GM18505 (cell line): ENCODE measurements at regions not wholly inside any gene's neighbourhood (a gene's known extent, or its start where the extent isn't known, plus 50 kb on each side); places are given as distances from the start of the nearest gene placed in this dataset.
"Not testable (repeated sequence)": the region's sequence is repeated elsewhere in the genome, so short reads cannot be mapped to it uniquely, and the experiment has no call there.

Source experiments
- ATAC-seq: cut with Tn5 transposase; IDR thresholded peaks from one replicate; pipeline ENCODE4 v1.9.1; 2021; ENCODE audit not compliant: unreplicated experiment
- POLR2A ChIP-seq: IDR thresholded peaks from 4 replicates; pipeline ENCODE4 v1.6.1; 2011; ENCODE audit warnings: borderline replicate concordance; ENCODE audit not compliant: insufficient read depth, insufficient read length; ENCODE audit errors: extremely low read depth

DNA sequence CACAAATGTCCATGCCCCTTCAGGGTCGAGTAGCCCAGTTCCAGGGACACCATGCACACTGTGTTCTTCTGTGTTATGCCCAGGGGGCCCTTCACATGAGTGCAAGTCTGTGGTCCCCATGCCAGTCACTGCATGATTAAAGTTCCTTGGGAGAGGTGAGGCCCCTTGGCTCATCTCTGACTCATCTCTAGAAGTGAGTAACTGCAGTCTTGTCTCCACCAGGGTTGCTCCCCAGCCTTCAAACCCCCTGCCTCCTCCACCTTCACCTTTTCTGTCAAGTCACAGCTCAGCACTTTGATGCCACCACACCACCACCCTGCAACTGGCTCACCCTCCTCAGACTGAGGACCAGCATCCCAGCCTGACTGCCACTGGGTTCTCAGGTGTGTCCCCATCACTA lies 161.7 kb downstream of the UNC5CL start:
- no peak for ATAC-seq
- TF ChIP-seq POLR2A: no peak

DNA sequence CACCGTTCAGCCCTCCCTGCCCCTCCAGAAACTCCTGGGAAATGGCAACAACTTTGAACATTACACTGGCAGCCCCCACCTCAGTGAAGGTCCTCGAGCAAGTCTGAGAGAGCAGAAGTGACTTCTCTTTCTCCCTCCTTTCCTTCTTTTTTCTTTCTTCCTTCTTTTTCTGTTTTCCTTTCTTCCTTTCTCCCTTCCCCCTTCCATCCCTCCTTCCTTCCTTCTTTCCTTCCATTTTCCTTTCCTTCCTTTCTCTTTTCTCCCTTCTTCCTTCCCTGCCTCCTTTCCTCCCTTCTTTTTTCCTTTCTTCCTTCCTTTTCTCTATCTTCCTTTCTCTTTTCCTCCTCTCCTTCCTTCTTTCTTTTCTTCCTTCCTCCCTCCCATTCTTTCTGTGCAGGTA lies 162.7 kb downstream of the UNC5CL start:
- ATAC-seq: no peak
- TF ChIP-seq POLR2A: no peak

GRCh38 chr6:40874495-40874894 lies 164.5 kb downstream of the UNC5CL start:
- no peak for TF ChIP-seq POLR2A
- ATAC-seq: no peak

DNA sequence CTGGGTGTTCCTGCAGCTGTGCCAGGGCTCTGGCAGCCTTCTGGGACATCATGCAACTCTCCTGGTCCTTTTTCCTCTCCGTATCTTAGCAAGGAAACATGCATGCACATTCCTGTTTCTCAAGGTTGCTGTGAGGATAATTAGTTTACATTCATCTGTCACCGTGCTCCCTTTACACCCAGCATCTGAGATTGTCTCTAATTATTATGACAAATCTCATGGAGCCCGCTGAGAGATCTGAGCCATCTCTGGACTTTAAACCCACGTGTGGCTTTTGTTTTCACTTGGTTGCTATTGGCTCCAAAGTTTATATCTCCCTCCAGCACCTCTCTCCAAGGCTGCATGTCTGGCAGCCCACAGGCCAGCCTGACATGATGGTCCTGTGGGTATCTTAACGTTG lies 167.6 kb downstream of the UNC5CL start:
- no peak for ATAC-seq
- TF ChIP-seq POLR2A: no peak

DNA sequence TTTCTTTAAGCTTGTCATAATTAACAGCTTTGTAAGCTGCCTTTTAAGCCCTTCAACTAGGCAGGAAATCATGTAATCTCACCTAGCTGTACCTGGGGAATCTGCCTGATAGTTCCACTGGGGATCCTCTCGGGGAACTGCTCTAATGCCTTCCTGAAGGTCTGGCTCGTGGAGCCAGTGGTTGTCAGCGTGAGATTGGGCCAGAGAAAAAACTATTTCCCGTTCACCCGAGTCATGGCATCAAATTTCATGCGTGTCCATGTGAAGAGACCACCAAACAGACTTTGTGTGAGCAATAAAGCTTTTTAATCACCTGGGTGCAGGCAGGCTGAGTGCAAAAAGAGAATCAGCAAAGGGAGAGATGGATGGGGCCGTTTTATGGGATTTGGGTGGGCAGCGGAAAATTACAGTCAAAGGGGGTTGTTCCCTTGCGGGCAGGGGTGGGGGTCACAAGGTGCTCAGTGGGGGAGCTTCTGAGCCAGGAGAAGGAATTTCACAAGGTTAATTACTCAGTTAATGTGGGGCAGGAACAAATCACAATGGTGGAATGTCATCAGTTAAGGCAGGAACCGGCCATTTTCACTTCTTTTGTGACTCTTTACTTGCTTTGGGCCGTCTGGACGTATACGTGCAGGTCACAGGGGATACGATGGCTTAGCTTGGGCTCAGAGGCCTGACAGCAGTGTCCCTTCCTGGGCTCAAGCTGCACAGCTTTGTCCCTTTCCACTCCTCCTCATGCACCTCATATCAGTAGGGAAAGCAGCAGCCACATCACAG lies 170.7 kb downstream of the UNC5CL start:
- not testable (repeated sequence) for ATAC-seq

DNA sequence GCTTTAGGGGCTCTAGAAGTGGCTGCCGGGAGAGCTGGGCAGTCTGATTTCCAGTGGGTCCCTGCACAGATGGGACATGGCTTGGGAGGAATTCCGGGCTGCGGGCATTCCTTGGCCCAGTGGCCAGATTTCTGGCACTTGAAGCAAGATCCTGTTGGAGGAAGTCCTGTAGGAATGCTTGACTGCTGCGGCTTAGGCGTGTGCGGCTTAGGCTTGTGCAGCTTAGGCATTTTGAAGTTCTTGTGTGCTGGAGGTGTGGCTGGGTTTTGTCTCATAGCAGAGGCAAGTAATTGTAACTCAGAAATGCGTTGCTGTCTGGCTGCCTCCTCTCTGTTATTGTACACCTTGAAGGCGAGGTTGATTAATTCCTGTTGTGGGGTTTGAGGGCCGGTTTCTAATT lies 171.5 kb downstream of the UNC5CL start:
- not testable (repeated sequence) for ATAC-seq

DNA sequence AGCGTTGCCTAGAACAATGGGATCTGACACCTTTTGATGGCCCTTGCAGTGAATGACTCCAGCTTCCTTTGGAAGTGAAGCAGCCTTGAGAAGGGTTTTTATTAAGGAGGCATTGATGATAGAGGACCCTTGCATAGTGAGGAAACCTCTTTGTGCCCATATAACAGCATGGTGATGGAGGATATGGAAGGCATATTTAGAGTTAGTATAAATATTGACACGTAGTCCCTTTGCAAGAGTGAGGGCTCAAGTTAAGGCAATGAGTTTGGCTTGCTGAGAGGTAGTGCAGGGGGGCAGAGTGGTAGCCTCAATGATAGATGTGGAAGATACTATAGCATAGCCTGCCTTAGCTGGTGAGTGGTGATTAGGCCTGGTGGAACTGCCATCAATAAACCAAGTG lies 173.8 kb downstream of the UNC5CL start:
- ATAC-seq: not testable (repeated sequence)

GRCh38 chr6:40860443-40860842 lies 178.6 kb downstream of the UNC5CL start:
- no peak for ATAC-seq
- TF ChIP-seq POLR2A: no peak

GRCh38 chr6:40856271-40856670 lies 182.8 kb downstream of the UNC5CL start:
- ATAC-seq: no peak
- TF ChIP-seq POLR2A: no peak

GRCh38 chr6:40855168-40855880 lies 183.7 kb downstream of the UNC5CL start:
- no peak for ATAC-seq
- TF ChIP-seq POLR2A: no peak

DNA sequence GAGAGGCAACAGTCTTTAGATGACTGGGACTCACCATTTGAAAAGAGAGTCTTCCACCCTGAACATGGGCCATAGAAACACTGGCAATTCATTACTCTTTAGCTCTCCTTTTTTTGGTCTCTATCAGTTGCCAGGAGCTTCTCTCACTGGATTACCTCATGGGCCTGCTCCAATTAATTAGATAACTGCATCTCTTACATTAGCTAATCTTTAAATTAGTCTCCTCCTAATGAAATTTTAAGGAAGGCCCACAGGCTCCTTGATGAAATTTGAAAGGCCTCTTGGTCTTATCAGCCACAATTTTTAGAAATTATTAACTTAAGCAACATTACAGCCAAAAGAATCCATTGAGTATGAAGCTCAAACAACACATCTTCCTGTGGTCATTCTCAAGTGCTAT lies 184.4 kb downstream of the UNC5CL start:
- no peak for TF ChIP-seq POLR2A
- no peak for ATAC-seq

GRCh38 chr6:40852779-40853373 lies 186.1 kb downstream of the UNC5CL start:
- no peak for TF ChIP-seq POLR2A
- no peak for ATAC-seq

- no peak for TF ChIP-seq POLR2A
- no peak for ATAC-seq
Observed at GRCh38 chr6:40849546-40849945, 189.5 kb downstream of the UNC5CL start.

DNA sequence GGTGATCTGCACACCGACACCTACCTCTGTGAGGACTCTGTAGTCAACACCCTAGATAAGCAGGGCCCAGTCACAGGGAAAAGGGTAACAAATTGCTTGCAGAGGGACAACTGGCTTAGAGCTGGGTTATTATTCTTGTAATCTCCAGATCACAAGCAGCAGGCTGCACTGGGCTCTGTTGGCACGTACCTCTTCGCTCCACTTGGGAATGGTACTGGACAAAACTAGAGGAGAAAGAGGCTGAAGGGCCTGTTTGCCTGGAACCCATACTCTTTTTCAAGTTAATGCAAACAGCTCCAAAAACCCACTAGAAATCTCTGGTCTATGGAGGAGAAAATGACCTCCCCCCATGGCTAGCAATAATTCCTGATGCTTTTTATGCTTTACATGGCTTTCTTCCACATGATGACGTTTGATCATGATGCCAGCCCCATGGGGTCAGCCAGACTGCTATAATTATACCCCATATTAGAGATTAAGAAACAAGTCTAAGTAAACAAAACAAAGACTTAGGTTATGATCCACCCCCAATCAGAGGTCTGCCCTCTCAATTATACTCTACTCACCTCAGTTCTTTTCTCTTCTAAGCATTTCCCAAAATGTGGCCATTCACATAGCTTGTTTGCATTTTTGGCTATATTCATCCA lies 190.0 kb downstream of the UNC5CL start:
- ATAC-seq: no peak
- TF ChIP-seq POLR2A: no peak
